Right lobe of liver (tissue), 6 donors: ENCODE measurements at regions not wholly inside any gene's neighbourhood (a gene's known extent, or its start where the extent isn't known, plus 50 kb on each side); places are given as distances from the start of the nearest gene placed in this dataset.

Experiments used
- ATAC-seq, 4 donors: fragments of 200-7000 bp; cut with Tn5 transposase; one replicate each; pipeline ENCODE4 v1.9.1; 2020; ENCODE audit warnings: mild to moderate bottlenecking in 4 of 4, moderate library complexity in 4 of 4
- DNase-seq, 3 donors: peaks; one replicate each; pipeline ENCODE4 v3.0.0-alpha.2; 2020
- H3K27ac ChIP-seq, 3 donors: fragments of 200-600 bp; one replicate each; pipeline ENCODE4 v1.8.0; 2022
- H3K27me3 ChIP-seq, 2 donors: fragments of 200-600 bp; one replicate each; pipeline ENCODE4 v1.8.0; 2022
- H3K36me3 ChIP-seq, 4 donors: fragments of 200-600 bp; sonication (generic) in 1 of 4; one replicate each; pipeline versions ENCODE4 v1.5.1 to v1.8.0; 2017 to 2022; ENCODE audit warnings: control low read depth in 1 of 4
- H3K4me1 ChIP-seq, 4 donors: fragments of 200-600 bp; sonication (generic) in 1 of 4; one replicate each; pipeline versions ENCODE4 v1.5.1 to v1.8.0; 2017 to 2022; ENCODE audit warnings: control low read depth in 1 of 4
- H3K4me3 ChIP-seq, 3 donors: fragments of 200-600 bp; one replicate each; pipeline ENCODE4 v1.8.0; 2022
- H3K9me3 ChIP-seq, 4 donors: fragments of 200-600 bp; sonication (generic) in 1 of 4; one replicate each; pipeline versions ENCODE4 v1.5.1 to v1.8.0; 2017 to 2022; ENCODE audit warnings: control low read depth in 1 of 4
- POLR2A ChIP-seq: fragments of 450-650 bp; IDR thresholded peaks from one replicate; pipeline ENCODE4 v1.6.1; 2017; ENCODE audit warnings: antibody characterized with exemption, mild to moderate bottlenecking
- WGBS: methylation state at CpG from one replicate; pipeline ENCODE4 v1.1.6; 2018; ENCODE audit warnings: low coverage, low lambda C conversion rate; ENCODE audit not compliant: insufficient coverage; ENCODE audit errors: missing lambda C conversion rate; 5-methylcytosine and 5-hydroxymethylcytosine counted together
- intact Hi-C, 2 donors: fragments of 100-400 bp; cut with DNase I; formaldehyde crosslinking; loops; one replicate each; pipeline versions ENCODE4 v1.11.2 to v1.14.1; 2022
- TF ChIP-seq, protein P1 (sequence below), 4 donors: fragments of 200-600 bp in 3 of 4; fragments of 450-650 bp in 1 of 4; IDR thresholded peaks; one replicate each; pipeline versions ENCODE4 v1.5.1 to v1.8.0; 2016 to 2022; ENCODE audit warnings: antibody characterized with exemption in 4 of 4, mild to moderate bottlenecking in 2 of 4
- donor health status: DM: no; HTN: yes; CAD: no.
- donor health status: DM: no; HTN: no; CAD: no.
- donor health status: DM: no; HTN: no; CAD: no.
- donor health status: DM: no; HTN: yes; CAD: no.
- donor health status: DM: no; HTN: yes; CAD: no.

DNA sequence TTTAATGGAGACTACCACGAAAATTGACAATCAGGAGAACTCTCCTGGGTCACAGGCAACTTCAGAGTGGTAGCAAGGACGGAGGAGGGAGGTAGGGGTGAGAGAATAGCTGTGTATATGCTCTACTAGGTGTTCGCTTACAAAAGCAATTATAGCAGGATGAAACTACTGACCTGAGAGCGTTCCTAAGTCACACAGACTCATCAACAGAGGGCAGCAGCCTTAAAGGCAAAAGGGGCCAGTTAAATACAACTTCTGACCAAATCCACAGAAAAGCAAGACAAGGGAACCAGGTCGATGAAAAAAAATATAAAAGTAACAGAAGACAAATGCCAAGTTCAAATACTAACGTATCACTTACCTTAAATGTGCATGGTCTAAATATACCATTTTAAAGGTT is 894.6 kb downstream of the PLOD2 start:
- Histone ChIP-seq H3K4me3 (no peak overlapping the region), H3K4me1 (no peaks in the 10 kb centered on the region), H3K27me3 (no peaks in the 10 kb centered on the region), H3K36me3 (no peaks in the 10 kb centered on the region), H3K27ac (no peak overlapping the region), H3K9me3 (no peaks in the 10 kb centered on the region)
- DNase-seq = no peak
- TF ChIP-seq POLR2A = no peak
- TF ChIP-seq, protein P1, sequence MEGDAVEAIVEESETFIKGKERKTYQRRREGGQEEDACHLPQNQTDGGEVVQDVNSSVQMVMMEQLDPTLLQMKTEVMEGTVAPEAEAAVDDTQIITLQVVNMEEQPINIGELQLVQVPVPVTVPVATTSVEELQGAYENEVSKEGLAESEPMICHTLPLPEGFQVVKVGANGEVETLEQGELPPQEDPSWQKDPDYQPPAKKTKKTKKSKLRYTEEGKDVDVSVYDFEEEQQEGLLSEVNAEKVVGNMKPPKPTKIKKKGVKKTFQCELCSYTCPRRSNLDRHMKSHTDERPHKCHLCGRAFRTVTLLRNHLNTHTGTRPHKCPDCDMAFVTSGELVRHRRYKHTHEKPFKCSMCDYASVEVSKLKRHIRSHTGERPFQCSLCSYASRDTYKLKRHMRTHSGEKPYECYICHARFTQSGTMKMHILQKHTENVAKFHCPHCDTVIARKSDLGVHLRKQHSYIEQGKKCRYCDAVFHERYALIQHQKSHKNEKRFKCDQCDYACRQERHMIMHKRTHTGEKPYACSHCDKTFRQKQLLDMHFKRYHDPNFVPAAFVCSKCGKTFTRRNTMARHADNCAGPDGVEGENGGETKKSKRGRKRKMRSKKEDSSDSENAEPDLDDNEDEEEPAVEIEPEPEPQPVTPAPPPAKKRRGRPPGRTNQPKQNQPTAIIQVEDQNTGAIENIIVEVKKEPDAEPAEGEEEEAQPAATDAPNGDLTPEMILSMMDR (IDR thresholded peaks at IDR 0.05) = no peak
- no peak for ATAC-seq
- 26% methylated on average over 3 of the region's 6 CpGs for WGBS
- intact Hi-C loops = no loop called here

DNA sequence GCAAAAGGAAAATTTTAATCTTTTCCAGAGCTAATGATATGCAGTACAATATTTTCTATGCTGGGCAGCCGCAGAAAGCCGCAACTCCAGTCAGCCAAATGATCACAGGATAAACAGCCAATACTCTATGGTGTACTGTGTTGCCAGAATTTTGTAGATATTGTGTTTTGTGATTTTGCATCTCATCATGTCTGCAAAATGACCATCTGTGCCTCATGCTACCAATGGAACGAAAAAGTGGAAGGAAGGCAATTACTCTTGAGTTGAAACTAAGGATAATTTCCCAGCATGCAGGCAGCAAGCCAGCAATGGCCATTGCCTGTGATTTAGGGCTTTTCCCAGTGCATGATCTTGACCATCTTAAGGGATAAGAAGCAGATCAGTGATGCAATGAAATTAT is 891.9 kb downstream of the PLOD2 start:
- TF ChIP-seq POLR2A = no peak
- TF ChIP-seq, protein P1 (IDR thresholded peaks at IDR 0.05) = no peak
- no peaks in the 10 kb centered on the region for H3K27me3 ChIP-seq
- H3K4me1 ChIP-seq = no peaks in the 10 kb centered on the region
- intact Hi-C loops = no loop called here
- ATAC-seq (no peak), DNase-seq (no peak)
- WGBS = 77% methylated on average over 3 of the region's 3 CpGs
- no peak overlapping the region for H3K4me3 ChIP-seq
- no peaks in the 10 kb centered on the region for H3K36me3 ChIP-seq
- no peak overlapping the region for H3K27ac ChIP-seq
- no peaks in the 10 kb centered on the region for H3K9me3 ChIP-seq

DNA sequence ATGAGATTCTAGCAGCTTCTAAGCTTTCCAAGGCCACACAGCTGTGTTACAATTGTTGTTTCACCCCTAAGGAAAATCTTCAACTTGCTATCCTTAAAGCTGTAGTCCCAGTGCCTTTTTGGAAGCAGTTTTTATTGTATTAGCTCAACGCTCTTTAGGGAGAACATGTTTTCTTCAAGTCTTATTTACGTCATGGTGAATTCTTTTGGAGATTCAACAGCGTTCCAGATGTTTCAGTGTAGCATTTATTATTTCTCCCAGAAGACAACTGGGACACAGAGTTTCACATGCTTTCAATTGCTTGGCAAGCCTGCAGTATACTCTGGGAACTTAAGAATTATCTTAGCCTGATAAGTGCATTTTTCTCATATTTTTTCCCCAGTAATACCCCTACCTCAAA is 888.3 kb downstream of the PLOD2 start:
- no peaks in the 10 kb centered on the region for H3K36me3 ChIP-seq
- no peak for ATAC-seq
- 59% methylated on average over 3 of the region's 3 CpGs for WGBS
- no peak overlapping the region for H3K27ac ChIP-seq
- intact Hi-C loops = no loop called here
- H3K9me3 ChIP-seq = no peaks in the 10 kb centered on the region
- TF ChIP-seq, protein P1 (IDR thresholded peaks at IDR 0.05) = no peak
- TF ChIP-seq POLR2A = no peak
- H3K4me1 ChIP-seq = no peaks in the 10 kb centered on the region
- no peak overlapping the region for H3K4me3 ChIP-seq
- no peak for DNase-seq
- no peaks in the 10 kb centered on the region for H3K27me3 ChIP-seq

DNA sequence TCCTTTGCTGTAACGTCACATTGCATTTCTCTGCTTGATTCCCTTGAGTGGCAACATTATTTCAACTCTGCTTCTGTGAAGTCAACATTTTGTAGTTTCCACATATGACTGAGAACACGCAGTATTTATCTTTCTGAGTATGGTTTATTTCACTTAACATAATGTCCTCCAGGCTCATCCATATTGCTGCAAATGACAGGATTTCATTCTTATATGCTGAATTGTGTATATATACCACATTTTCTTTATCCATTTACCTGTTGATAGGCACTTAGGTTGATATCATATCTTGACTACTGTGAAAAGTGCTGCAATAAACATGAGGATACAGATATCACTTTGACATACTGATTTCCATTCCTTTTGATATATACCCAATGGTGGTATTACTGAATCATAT is 878.5 kb downstream of the PLOD2 start:
- ATAC-seq (no peak), DNase-seq (no peak)
- no peaks in the 10 kb centered on the region for H3K27me3 ChIP-seq
- no peaks in the 10 kb centered on the region for H3K9me3 ChIP-seq
- no peak overlapping the region for H3K27ac ChIP-seq
- H3K36me3 ChIP-seq = no peaks in the 10 kb centered on the region
- 47% methylated on average over 2 of the region's 2 CpGs for WGBS
- TF ChIP-seq POLR2A = no peak
- TF ChIP-seq, protein P1 (IDR thresholded peaks at IDR 0.05) = no peak
- H3K4me3 ChIP-seq = no peak overlapping the region
- H3K4me1 ChIP-seq = no peaks in the 10 kb centered on the region
- intact Hi-C loops = no loop called here

- Histone ChIP-seq H3K36me3 (no peaks in the 10 kb centered on the region), H3K9me3 (no peaks in the 10 kb centered on the region), H3K4me1 (no peaks in the 10 kb centered on the region), H3K27me3 (no peaks in the 10 kb centered on the region), H3K4me3 (no peak overlapping the region), H3K27ac (no peak overlapping the region)
- 67% methylated on average over 1 of the region's 1 CpG for WGBS
- DNase-seq (no peak), ATAC-seq (no peak)
- TF ChIP-seq, protein P1 (IDR thresholded peaks at IDR 0.05) = no peak
- TF ChIP-seq POLR2A = no peak
- intact Hi-C loops = no loop called here
Observed at GRCh38 chr3:145286937-145287336, 874.0 kb downstream of the PLOD2 start.
